Stimulated activated CD4-positive, alpha-beta T cell treated with anti-CD3 and anti-CD28 coated beads, Interleukin-1b, Interleukin-23, amount 100 ng/mL, for 24 hours (primary cell): ENCODE measurements at regions not wholly inside any gene's neighbourhood (a gene's known extent, or its start where the extent isn't known, plus 50 kb on each side); places are given as distances from the start of the nearest gene placed in this dataset.
"Not testable (repeated sequence)": the region's sequence is repeated elsewhere in the genome, so short reads cannot be mapped to it uniquely, and the experiment has no call there.

ENCODE experiments used
- DNase-seq, 4 experiments: peaks; one replicate each; pipeline ENCODE4 v3.0.0-alpha.2; 2020; ENCODE audit warnings: low read depth in 4 of 4, low spot score in 1 of 4

DNA sequence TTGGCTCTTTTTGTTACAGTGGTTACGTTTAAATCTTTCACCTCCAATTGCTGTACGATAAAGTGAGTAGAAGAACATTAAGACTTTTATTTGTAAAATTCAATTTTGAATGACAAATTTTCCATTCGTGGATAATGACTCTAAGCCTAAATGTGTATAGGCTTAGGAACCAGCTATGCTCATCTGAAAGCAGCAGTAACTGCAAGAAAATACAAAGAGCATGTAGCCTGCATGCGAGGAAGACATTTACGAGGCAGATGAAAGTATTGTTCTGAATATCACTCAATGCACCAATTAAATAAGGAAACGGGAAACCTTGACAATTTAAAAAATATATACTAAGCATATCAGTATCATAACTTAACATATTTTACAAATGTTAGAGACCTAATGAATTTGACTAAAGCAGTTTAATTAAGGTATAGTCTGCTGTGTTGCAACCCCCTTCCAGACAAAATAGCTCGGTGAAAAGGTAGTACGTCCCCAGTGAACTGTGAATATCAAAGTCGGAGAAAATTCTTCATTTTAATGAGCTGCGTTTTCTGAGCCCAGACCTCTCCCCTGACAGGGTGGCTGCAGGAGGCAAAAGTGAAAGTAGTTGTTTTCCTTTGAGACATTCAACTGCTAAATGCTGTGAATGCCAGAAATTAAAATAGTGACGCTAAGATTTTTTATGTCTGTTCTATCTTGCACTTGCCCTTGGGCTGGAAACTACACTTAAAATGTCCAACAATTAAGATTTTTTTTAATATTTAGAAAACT, 1236.5 kb upstream of the TENM3 start:
- DNase-seq = no peak

DNA sequence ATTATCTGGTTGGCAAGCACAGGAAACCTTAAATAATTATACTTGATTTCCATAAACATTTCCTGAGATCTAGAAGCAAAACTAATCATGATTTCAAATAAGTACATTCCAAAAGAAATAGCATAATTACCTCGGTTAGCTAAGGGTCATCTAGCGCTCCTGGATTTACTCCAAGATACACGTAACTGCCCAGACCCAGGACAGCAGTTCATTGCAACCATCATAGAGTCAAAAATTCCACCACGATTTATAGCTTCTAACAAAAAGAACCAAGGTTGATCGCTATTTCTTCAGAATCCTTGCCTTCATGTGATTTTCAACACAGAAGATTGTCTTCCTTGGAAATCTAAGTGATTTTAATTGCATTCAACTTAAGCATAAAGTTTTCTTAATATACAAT, 1235.5 kb upstream of the TENM3 start:
- DNase-seq = no peak

GRCh38 chr4:181008164-181008563, 1235.0 kb upstream of the TENM3 start:
- no peak for DNase-seq

DNA sequence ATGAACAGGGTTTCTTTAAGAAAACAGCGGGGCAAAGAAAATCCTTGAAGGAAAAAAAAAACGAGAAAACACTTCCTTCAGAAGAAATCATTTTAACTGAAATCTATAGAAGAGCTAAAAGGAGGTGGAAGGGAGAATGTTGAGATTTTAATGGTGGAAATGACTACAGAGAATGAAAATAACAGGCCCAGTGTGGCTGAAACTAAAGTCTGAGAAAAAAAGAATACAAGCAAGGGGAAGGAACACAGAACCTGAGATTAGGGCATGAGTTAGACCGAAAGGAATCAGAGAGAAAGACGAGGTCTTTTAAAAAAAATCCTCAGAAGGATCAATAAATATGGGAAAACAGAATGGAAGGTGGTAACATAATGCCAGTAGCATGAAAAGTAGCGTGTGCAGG, 1230.0 kb upstream of the TENM3 start:
- DNase-seq = no peak

GRCh38 chr4:181017038-181017437, 1226.2 kb upstream of the TENM3 start:
- no peak for DNase-seq

- DNase-seq = no peak
These were observed 1224.7 kb upstream of the TENM3 start for GRCh38 chr4:181018472-181018871.

- no peak for DNase-seq
These were observed 1224.3 kb upstream of the TENM3 start for GRCh38 chr4:181018913-181019312.

- DNase-seq = no peak
These were observed 1222.7 kb upstream of the TENM3 start for GRCh38 chr4:181020456-181020855.

DNA sequence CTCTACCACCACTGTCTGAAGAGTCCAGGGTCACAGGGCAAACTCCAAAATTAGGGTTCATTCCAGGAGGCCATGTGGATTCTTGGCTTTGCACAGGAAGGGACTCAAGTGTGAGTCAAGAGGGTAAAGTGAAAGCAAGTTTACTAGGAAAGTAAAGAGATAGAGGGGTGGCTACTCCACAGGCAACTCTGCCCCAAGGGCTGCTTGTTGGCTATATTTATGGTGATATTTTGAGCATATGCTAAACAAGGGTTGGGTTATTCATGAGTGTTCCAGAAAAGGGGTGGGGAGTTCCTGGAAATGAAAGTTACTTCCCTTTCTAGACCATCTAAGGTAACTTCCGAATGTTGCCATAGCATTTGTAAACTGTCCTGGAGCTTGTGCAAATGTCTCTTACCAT, 1222.0 kb upstream of the TENM3 start:
- no peak for DNase-seq

DNA sequence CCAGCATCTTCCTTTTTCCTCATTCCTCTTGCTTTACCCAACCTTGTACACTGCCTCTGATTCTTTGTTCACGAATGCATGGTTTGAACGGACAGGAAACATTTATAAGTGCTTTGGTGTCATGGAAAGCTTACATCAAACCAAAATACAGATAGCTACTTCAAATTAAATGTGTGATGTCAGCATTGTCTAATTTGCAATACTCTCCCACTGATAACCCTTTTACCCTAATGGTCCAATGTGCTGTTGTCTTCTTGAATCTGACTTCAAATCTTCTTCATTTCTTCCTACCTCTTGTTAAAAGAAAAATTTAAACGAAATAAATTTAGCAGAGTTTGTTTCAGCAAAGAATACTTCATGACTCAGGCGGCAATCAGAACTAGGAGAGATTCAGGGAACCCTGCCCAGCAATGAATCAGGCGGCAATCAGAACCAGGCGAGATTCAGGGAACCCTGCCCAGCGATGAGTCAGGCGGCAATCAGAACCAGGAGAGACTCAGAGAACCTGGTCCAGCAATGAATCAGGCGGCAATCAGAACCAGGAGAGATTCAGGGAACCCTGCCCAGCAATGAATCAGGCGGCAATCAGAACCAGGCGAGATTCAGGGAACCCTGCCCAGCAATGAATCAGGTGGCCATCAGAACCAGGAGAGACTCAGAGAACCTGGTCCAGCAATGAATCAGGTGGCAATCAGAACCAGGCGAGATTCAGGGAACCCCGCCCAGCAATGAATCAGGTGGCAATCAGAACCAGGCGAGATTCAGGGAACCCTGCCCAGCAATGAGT, 1212.9 kb upstream of the TENM3 start:
- not testable (repeated sequence) for DNase-seq

DNA sequence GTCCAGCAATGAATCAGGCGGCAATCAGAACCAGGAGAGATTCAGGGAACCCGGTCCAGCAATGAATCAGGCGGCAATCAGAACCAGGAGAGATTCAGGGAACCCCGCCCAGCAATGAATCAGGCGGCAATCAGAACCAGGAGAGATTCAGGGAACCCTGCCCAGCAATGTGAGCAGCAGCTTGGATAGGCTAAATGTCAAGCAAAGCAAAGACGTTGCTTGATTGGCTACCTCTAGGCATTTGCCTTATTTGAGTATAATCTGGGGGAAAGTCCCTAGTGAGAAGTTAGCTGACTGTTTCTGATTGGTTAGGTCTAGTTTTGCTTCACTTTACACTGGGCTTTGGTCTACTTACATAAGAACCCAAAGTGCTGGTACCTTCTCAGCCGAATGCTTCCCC, 1212.2 kb upstream of the TENM3 start:
- DNase-seq = no peak

DNA sequence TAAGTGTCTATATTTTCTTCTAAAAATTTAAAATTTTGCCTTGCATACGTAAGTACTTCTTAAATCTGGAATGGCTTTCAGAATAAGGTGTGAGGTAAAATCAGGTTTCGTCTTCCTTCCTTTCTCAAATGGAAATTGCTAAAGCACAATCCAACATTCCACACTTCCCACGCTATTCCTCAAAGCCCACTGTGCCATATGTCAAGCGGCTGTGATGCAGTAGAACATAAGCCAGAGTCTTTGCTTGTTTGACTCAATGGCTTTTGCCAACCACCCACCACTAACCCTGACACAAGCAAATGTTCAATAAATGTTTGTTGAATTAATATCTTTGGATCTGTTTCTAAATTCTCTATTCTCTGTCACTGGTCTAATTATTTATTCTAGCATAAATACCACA, 1199.7 kb upstream of the TENM3 start:
- DNase-seq = no peak

- DNase-seq = no peak
These were observed 1196.4 kb upstream of the TENM3 start for GRCh38 chr4:181046809-181047208.

GRCh38 chr4:181051931-181052330, 1191.3 kb upstream of the TENM3 start:
- no peak for DNase-seq

DNA sequence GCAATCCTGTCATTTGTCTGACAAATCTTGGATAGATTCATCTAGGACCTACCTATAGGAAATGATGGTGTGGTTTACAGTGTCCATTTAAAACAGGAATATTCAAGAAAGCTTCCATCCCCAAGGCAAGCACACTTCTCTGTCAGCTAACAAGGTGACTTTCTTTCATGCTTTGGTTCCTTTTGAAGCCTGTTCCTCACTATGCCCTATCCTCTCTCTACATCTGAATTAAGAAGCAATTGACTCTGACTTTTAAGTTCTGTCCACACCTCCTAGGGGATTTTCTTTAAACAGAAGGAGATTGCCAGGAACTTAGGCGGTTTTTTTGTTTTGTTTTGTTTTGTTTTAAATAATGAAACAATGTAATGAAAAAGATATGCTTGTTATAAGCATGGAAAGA, 1181.4 kb upstream of the TENM3 start:
- no peak for DNase-seq

- DNase-seq = no peak
These were observed 1180.0 kb upstream of the TENM3 start for GRCh38 chr4:181063212-181063611.

- DNase-seq = no peak
These were observed 1165.9 kb upstream of the TENM3 start for GRCh38 chr4:181077341-181077740.

DNA sequence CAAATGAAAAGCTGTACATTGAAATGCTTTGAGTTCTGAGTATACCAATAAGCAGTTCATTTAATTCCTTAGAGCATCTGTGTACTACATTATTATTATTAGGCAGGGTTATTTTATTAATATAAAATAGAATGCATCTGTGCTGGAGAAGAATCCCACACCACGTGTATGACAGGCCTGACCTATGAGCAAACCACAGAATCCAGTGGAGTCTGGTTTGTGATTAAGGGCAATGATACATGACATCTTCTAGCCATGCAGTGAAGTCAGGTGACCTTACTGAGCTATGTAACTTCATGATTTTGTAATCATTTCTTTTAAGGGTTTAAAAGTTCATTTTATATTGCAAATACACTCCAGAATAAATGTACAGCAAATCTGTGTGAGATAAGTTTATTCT, 1165.0 kb upstream of the TENM3 start:
- DNase-seq = no peak

DNA sequence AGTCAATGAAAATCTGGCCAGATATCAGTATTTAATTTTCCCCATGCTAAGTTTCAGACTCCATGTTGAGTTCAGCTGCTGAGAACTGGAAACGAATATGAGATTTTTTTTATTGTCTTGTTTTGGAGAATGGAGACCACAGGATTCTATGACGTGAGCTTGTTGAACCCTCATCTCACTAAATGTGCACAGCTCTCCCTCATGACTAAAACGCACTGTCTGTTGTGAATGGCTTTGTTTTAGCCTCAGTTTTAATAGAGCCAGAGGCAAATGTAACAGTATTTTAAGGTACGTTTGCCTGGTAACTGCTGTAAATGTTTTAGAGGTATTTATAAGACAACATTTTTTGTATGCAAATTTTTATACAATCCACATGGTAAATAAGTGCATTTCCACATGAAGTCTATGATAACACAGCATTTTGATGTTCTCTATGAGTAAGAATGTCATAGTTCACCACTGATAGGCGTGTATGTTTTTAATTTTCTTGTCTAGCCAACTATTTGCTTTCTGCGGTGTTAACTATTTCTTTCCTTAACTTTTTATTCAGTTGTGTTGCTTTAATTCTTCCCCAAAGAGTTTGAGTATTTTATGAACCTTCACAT, 1159.3 kb upstream of the TENM3 start:
- DNase-seq = no peak

DNA sequence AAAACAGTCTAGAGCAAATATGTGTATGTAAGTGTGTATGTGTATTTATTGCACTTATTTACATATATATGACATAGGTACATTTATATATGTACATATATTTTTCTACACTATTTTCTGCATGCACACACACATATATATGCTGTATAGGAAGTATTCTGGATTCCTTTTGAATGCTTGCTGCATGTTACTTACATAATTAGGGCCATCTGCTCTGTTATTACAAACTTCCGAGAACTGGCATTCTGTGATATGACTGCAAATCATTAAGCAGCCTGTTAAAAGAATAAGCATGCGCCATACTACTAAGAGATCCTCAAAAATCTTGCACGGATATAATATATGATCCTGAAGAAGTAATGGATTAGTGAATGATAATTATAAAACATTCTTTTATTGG, 1157.6 kb upstream of the TENM3 start:
- DNase-seq = no peak

- no peak for DNase-seq
These were observed 1137.7 kb upstream of the TENM3 start for GRCh38 chr4:181105487-181105886.

- no peak for DNase-seq
These were observed 1136.8 kb upstream of the TENM3 start for GRCh38 chr4:181106398-181106797.
